Activated CD8-positive, alpha-beta memory T cell treated with anti-CD3 and anti-CD28 coated beads, Interleukin-2, amount 10 ng/mL, durations not matched to agents 7 days and 5 days (primary cell): ENCODE measurements at regions not wholly inside any gene's neighbourhood (a gene's known extent, or its start where the extent isn't known, plus 50 kb on each side); places are given as distances from the start of the nearest gene placed in this dataset.

Experiments used
- ATAC-seq: fragments of 150-1000 bp; cut with Tn5 transposase; one replicate; pipeline ENCODE4 v1.10.0; 2021; ENCODE audit warnings: moderate library complexity
- CTCF ChIA-PET: fragments of 350-600 bp; sonication (Branson Sonifier 250); formaldehyde crosslinking; loops from one replicate; lab custom pipeline; 2021; ENCODE audit warnings: antibody characterized with exemption; lab: Charles Lee
- DNase-seq: peaks from one replicate; pipeline ENCODE4 v3.0.0-alpha.2; 2020
- H3K27ac Mint-ChIP-seq: one replicate; pipeline ENCODE4 v1.8.0; 2021; ENCODE audit warnings: mild to moderate bottlenecking, mixed read lengths
- H3K27me3 Mint-ChIP-seq: one replicate; pipeline ENCODE4 v1.8.0; 2021; ENCODE audit warnings: mixed read lengths
- H3K36me3 Mint-ChIP-seq: one replicate; pipeline ENCODE4 v1.8.0; 2021; ENCODE audit warnings: mild to moderate bottlenecking, mixed read lengths
- H3K4me1 Mint-ChIP-seq: one replicate; pipeline ENCODE4 v1.8.0; 2021; ENCODE audit warnings: mixed read lengths
- H3K4me3 Mint-ChIP-seq: one replicate; pipeline ENCODE4 v1.8.0; 2021; ENCODE audit warnings: mild to moderate bottlenecking, moderate library complexity, mixed read lengths
- H3K9me3 Mint-ChIP-seq: one replicate; pipeline ENCODE4 v1.8.0; 2022; ENCODE audit warnings: low read depth, mixed read lengths

- Mint-ChIP-seq H3K9me3 (no peaks in the 10 kb centered on the region), H3K27ac (no peak overlapping the region), H3K27me3 (peaks cover 8% of the 10 kb centered on the region), H3K4me1 (peaks cover 9% of the 10 kb centered on the region), H3K36me3 (no peaks in the 10 kb centered on the region), H3K4me3 (no peak overlapping the region)
- no peak for ATAC-seq
- CTCF ChIA-PET, result interaction anchor here (1.2 to 3.1 kb wide), 2 partner anchors 15 to 277 kb away, joined by 4 to 15 read pairs; no protein-coding TSS in a partner anchor
- no peak for DNase-seq
Measured at GRCh38 chr14:100660882-100661635, 65.6 kb upstream of the DLK1 start.

DNA sequence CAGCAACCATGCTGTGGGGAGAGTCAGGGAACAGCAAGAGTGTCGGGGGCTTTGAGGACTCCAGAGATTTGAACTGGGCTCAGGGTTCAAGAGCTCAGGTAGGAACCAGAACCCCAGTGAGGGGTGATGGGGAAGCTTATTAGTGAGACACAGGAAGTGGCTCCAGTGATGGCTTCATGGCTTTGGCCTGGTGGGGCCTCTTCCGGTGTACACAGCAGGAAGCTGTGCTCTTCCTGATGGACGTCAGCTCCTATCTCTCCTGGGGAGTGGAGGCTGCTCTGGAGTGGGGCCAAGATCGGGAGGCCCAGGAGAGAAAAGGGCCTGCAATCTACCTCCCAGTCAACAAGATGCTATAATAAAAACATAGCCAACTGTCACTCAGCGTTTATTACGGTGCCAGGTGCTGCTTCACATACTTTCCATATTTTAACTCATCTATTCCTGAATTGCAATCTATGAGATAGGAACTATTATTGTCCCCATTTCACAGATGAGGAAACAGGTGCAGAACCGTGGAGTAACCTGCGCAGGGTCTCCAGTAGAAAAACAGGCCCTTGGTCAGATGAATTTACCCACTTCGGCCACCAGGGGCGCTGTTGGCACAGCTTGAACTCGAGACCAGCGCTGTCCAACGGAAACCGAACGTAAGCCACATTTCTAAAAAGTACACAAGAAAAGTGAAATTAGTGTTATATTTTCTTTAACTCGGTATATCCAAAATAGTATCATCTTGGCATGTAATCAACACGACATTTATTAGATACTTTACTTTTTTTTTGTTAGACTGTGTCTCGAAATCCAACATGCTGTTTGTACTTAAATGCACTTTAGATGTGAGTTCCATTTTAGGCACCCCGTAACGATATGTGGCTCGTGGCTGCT lies 63.6 kb upstream of the DLK1 start:
- ATAC-seq (peak; percentile 66), DNase-seq (peak; percentile 71)
- Mint-ChIP-seq H3K36me3 (no peaks in the 10 kb centered on the region), H3K4me3 (no peak overlapping the region), H3K9me3 (no peaks in the 10 kb centered on the region), H3K27ac (peak overlapping the region; percentile 30), H3K27me3 (peaks cover 4% of the 10 kb centered on the region), H3K4me1 (peaks cover 6% of the 10 kb centered on the region)
- CTCF ChIA-PET, result interaction anchor here (0.7 to 3.1 kb wide), 17 partner anchors 9 to 964 kb away, joined by 3 to 18 read pairs (median 4); no protein-coding TSS in a partner anchor

DNA sequence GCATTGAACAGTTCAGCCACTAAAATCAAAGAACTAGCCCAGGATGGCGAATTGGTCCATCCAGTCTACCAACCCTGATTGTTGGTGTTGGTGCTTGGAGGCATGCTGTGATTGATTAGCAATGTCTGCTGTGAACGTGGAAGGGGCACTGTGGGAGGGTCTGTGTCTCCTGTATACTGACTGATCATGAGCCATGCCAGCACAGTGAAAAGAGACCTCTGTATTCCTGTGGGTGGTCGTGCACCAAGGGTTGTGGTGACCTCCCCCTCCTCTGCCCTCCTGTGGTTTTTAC lies 63.0 kb upstream of the DLK1 start:
- peaks cover 6% of the 10 kb centered on the region for H3K4me1 Mint-ChIP-seq
- no peak overlapping the region for H3K4me3 Mint-ChIP-seq
- no peak overlapping the region for H3K27ac Mint-ChIP-seq
- ATAC-seq, result no peak
- H3K36me3 Mint-ChIP-seq, result no peaks in the 10 kb centered on the region
- no peak for DNase-seq
- peaks cover 4% of the 10 kb centered on the region for H3K27me3 Mint-ChIP-seq
- no peaks in the 10 kb centered on the region for H3K9me3 Mint-ChIP-seq
- CTCF ChIA-PET, result interaction anchor here (1.2 to 3.1 kb wide), 5 partner anchors 9 to 281 kb away, joined by 5 to 18 read pairs (median 12); no protein-coding TSS in a partner anchor

- Mint-ChIP-seq H3K4me3 (no peak overlapping the region), H3K9me3 (no peaks in the 10 kb centered on the region), H3K27ac (no peak overlapping the region), H3K36me3 (no peaks in the 10 kb centered on the region), H3K27me3 (peaks cover 4% of the 10 kb centered on the region), H3K4me1 (peaks cover 6% of the 10 kb centered on the region)
- CTCF ChIA-PET, result interaction anchor here (2.6 to 3.1 kb wide), 2 partner anchors 14 to 18 kb away, joined by 12 to 18 read pairs; no protein-coding TSS in a partner anchor
- no peak for ATAC-seq
- no peak for DNase-seq
Measured at GRCh38 chr14:100664231-100664630, 62.5 kb upstream of the DLK1 start.

DNA sequence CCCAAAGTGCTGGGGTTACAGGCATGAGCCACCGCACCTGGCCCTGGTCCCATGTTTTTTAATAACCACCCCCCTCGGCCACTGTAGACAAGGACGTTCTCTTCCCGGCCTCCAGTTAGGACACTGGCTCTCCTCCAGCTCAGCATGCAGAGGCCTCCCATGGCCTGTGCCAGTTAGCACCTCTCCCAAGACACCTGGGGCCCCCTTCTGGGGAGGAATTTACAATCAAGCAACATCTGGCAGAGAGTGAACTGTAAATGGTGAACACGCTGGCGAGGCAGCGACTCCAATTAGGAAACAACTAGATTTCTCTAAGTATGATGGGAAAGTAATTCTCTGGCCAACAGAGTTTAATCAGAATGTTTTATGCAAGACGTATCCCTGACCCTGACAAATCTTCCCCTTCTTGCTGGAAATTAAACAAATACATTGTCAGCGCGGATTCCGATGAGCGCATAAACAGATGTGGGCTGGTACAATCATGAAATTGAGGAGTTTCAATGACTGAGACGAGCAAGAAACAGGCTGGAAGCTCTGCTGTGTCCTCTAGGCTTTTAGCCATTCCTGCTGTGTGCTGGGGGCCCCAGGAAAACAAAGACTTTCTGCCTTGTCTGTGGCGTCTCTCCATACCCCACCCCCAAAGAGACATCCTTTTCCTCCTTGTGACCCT lies 61.7 kb upstream of the DLK1 start:
- no peaks in the 10 kb centered on the region for H3K36me3 Mint-ChIP-seq
- peaks cover 9% of the 10 kb centered on the region for H3K27me3 Mint-ChIP-seq
- H3K4me3 Mint-ChIP-seq, result no peak overlapping the region
- H3K27ac Mint-ChIP-seq, result no peak overlapping the region
- no peaks in the 10 kb centered on the region for H3K9me3 Mint-ChIP-seq
- no peak for DNase-seq
- no peak for ATAC-seq
- CTCF ChIA-PET, result interaction anchor here (2.6 to 3.1 kb wide), 2 partner anchors 13 to 19 kb away, joined by 12 to 18 read pairs; no protein-coding TSS in a partner anchor
- H3K4me1 Mint-ChIP-seq, result peaks cover 6% of the 10 kb centered on the region

DNA sequence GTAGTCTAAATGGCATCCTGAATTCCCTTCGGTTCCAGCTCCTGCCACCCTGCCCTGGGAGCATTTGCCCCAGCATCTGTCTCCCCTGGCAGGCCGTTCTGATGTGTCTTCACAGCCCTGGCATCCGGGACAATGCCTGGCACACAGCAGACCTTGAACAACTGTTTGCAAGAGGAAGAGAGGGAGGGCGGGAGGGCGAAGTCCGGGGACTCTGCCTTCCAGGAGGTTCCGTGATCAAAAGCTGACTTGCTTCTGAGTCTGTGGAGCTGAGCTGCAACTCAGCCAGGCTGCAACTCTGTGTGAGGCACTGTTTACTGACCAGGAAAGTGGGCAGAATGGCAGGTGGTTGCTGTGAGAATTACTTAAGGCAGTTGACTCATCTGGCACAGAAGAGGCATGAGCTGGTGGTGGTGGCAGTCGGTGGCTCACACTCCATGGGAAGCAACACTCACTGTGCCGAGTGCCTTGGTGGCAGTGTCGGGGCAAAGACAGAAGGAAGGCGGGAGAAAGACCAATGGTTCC lies 61.1 kb upstream of the DLK1 start:
- peaks cover 9% of the 10 kb centered on the region for H3K27me3 Mint-ChIP-seq
- ATAC-seq (no peak), DNase-seq (no peak)
- no peak overlapping the region for H3K4me3 Mint-ChIP-seq
- no peaks in the 10 kb centered on the region for H3K36me3 Mint-ChIP-seq
- no peak overlapping the region for H3K27ac Mint-ChIP-seq
- no peaks in the 10 kb centered on the region for H3K9me3 Mint-ChIP-seq
- peaks cover 6% of the 10 kb centered on the region for H3K4me1 Mint-ChIP-seq
- CTCF ChIA-PET, result no interaction called here

DNA sequence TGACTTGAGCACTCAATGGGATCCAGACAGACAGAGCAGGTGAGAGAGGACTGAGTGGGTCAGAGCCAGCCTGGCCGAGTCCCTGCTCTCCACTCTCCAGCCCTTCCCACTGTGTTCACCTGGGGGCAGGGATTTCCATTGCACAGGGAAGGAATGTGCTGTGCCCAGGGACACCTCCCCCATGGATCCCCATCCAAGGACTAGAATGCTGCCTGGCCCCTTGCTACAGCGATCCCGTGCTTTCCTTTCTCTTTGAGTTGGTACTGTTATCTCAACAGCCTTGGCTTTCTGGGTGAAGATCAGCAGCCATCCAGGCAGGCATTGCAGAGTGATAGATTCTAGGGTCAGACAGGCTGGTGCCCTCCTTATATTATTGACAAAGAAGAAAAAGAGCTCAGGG lies 60.3 kb upstream of the DLK1 start:
- no peaks in the 10 kb centered on the region for H3K9me3 Mint-ChIP-seq
- DNase-seq (no peak), ATAC-seq (no peak)
- peaks cover 6% of the 10 kb centered on the region for H3K4me1 Mint-ChIP-seq
- CTCF ChIA-PET, result interaction anchor here (0.9 kb wide), 2 partner anchors 8 to 281 kb away, joined by 3 read pairs; no protein-coding TSS in a partner anchor
- no peak overlapping the region for H3K4me3 Mint-ChIP-seq
- H3K27ac Mint-ChIP-seq, result no peak overlapping the region
- peaks cover 15% of the 10 kb centered on the region for H3K27me3 Mint-ChIP-seq
- no peaks in the 10 kb centered on the region for H3K36me3 Mint-ChIP-seq

GRCh38 chr14:100666851-100667250 lies 59.8 kb upstream of the DLK1 start:
- ATAC-seq, result no peak
- Mint-ChIP-seq H3K27me3 (peaks cover 19% of the 10 kb centered on the region), H3K27ac (no peak overlapping the region), H3K4me3 (no peak overlapping the region), H3K36me3 (no peaks in the 10 kb centered on the region), H3K9me3 (no peaks in the 10 kb centered on the region), H3K4me1 (peaks cover 6% of the 10 kb centered on the region)
- CTCF ChIA-PET, result interaction anchor here (0.9 kb wide), 2 partner anchors 9 to 282 kb away, joined by 3 read pairs; no protein-coding TSS in a partner anchor
- no peak for DNase-seq

DNA sequence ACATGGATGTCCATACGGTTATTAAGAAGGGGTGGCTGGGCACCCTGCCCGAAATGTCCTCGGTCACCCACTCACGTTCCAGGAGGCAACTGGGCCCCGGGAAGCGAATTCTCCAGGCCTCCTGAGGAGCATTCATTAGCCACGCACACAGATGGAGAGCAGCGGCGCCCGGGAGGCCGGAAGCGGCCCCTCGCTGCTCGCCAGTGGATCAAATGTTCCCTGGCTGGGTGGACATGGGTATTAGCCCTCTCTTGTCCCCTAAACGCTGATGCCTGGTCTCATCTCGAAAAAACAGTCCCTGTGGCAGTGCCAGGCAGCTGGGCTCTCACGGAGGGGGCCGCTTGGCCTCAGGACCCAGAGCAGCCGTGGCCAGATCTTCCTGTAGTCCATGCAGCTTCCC lies 59.0 kb upstream of the DLK1 start:
- no peaks in the 10 kb centered on the region for H3K36me3 Mint-ChIP-seq
- no peak overlapping the region for H3K4me3 Mint-ChIP-seq
- CTCF ChIA-PET, result no interaction called here
- no peak for ATAC-seq
- DNase-seq, result no peak
- peaks cover 24% of the 10 kb centered on the region for H3K27me3 Mint-ChIP-seq
- H3K27ac Mint-ChIP-seq, result no peak overlapping the region
- peaks cover 6% of the 10 kb centered on the region for H3K4me1 Mint-ChIP-seq
- H3K9me3 Mint-ChIP-seq, result no peaks in the 10 kb centered on the region

DNA sequence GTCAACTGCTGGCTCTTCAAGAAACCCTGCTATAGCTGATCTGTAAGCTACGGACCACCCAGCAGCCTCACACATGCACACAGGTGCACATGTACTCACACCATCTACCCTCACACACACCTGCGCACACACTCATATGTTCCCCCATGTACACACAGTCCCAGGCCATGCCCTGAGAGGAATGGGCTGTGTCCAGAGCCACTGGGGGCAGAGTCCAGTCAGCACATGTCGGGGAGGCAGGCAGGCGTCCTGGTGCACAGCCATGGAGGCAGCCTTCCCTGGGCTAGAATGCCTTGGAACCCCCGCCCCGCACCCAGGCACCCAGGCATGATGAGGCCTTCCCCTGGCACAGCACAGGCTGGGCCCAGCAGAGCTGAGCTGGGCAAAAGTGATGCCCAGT lies 58.3 kb upstream of the DLK1 start:
- Mint-ChIP-seq H3K4me1 (no peaks in the 10 kb centered on the region), H3K36me3 (no peaks in the 10 kb centered on the region)

DNA sequence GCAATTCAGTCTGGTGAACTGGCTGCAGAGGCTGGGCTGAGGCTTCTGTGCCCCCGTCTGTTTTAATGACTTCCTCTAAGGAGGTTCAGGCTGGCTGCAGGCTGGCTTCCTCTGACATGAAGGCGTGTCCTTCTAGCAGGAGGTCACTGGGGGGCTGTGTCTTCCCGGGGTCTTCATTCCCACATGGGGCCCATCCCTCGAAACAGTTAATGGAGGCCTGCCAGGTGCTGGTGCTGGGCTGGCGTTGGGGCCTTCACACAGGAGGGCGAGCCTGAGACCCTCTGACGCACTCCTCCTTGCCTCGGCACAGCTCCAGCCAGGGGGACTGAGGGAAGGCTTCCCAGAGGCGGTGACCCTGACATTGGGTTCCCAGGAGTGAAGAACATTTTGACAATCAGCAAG lies 57.7 kb upstream of the DLK1 start:
- H3K4me3 Mint-ChIP-seq, result no peak overlapping the region
- no peak overlapping the region for H3K27ac Mint-ChIP-seq
- DNase-seq, result no peak
- H3K27me3 Mint-ChIP-seq, result peaks cover 38% of the 10 kb centered on the region
- H3K9me3 Mint-ChIP-seq, result no peaks in the 10 kb centered on the region
- H3K4me1 Mint-ChIP-seq, result no peaks in the 10 kb centered on the region
- CTCF ChIA-PET, result no interaction called here
- ATAC-seq, result no peak
- H3K36me3 Mint-ChIP-seq, result no peaks in the 10 kb centered on the region

More for the DNA sequence above, 58.3 kb upstream of the DLK1 start:
- Mint-ChIP-seq H3K27me3 (peaks cover 31% of the 10 kb centered on the region), H3K4me3 (no peak overlapping the region), H3K27ac (no peak overlapping the region), H3K9me3 (no peaks in the 10 kb centered on the region)
- ATAC-seq (no peak), DNase-seq (no peak)
- CTCF ChIA-PET, result no interaction called here

DNA sequence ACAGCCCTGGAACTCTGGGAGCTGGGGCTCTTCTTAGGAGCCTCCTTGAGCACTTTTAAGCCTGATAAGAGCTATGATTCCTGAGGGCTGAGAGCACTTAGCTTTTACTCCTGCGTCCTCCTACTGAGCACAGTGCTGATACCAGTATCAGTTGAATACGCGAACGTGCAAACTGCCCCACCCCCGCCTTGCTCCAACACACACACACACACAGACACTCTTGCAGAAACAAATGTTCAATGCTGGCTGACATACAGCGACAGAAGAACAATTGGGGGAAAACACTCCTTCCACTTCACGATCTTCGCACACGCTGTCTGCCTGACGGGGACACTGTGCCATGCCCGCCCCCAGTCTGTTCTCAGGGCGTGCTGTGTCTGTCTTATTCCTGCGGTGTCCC lies 57.2 kb upstream of the DLK1 start:
- Mint-ChIP-seq H3K4me1 (no peaks in the 10 kb centered on the region), H3K9me3 (no peaks in the 10 kb centered on the region), H3K4me3 (no peak overlapping the region), H3K27ac (no peak overlapping the region), H3K36me3 (no peaks in the 10 kb centered on the region), H3K27me3 (peaks cover 42% of the 10 kb centered on the region)
- DNase-seq (no peak), ATAC-seq (no peak)
- CTCF ChIA-PET, result no interaction called here
